ENCODE measurements at regions not wholly inside any gene's neighbourhood (a gene's known extent, or its start where the extent isn't known, plus 50 kb on each side); places are given as distances from the start of the nearest gene placed in this dataset.

GRCh38 chr12:103172447-103173112 lies 215.1 kb downstream of the ASCL1 start:
- H3K4me3 Mint-ChIP-seq (ENCODE audit: low read depth), result no peak overlapping the region
- peaks cover 37% of the 10 kb centered on the region for H3K27me3 Mint-ChIP-seq
- DNase-seq (ENCODE audit: low spot score, unreplicated experiment), result no peak
- H3K27ac Mint-ChIP-seq, result no peak overlapping the region
- H3K9me3 Mint-ChIP-seq (ENCODE audit: low read depth), result no peaks in the 10 kb centered on the region
- no peak for TF ChIP-seq CTCF (IDR thresholded peaks at IDR 0.05; ENCODE audit: unreplicated experiment)
- H3K4me1 Mint-ChIP-seq (ENCODE audit: low read depth), result peaks cover 5% of the 10 kb centered on the region
- H3K36me3 Mint-ChIP-seq (ENCODE audit: insufficient read depth), result no peaks in the 10 kb centered on the region

GRCh38 chr12:103175625-103176024 lies 218.2 kb downstream of the ASCL1 start:
- no peaks in the 10 kb centered on the region for H3K36me3 Mint-ChIP-seq (ENCODE audit: insufficient read depth)
- TF ChIP-seq CTCF (IDR thresholded peaks at IDR 0.05; ENCODE audit: unreplicated experiment), result no peak
- H3K27ac Mint-ChIP-seq, result no peak overlapping the region
- H3K9me3 Mint-ChIP-seq (ENCODE audit: low read depth), result no peaks in the 10 kb centered on the region
- no peak overlapping the region for H3K4me3 Mint-ChIP-seq (ENCODE audit: low read depth)
- H3K27me3 Mint-ChIP-seq, result peaks cover 47% of the 10 kb centered on the region
- peaks cover 5% of the 10 kb centered on the region for H3K4me1 Mint-ChIP-seq (ENCODE audit: low read depth)
- no peak for DNase-seq (ENCODE audit: low spot score, unreplicated experiment)

- no peaks in the 10 kb centered on the region for H3K9me3 Mint-ChIP-seq (ENCODE audit: low read depth)
- no peak for DNase-seq (ENCODE audit: low spot score, unreplicated experiment)
- H3K36me3 Mint-ChIP-seq (ENCODE audit: insufficient read depth), result no peaks in the 10 kb centered on the region
- H3K27me3 Mint-ChIP-seq, result peaks cover 37% of the 10 kb centered on the region
- H3K27ac Mint-ChIP-seq, result no peak overlapping the region
- H3K4me3 Mint-ChIP-seq (ENCODE audit: low read depth), result no peak overlapping the region
- H3K4me1 Mint-ChIP-seq (ENCODE audit: low read depth), result peaks cover 3% of the 10 kb centered on the region
- no peak for TF ChIP-seq CTCF (IDR thresholded peaks at IDR 0.05; ENCODE audit: unreplicated experiment)
Observed at GRCh38 chr12:103177639-103178255, 220.3 kb downstream of the ASCL1 start.

GRCh38 chr12:103178366-103179080 lies 221.0 kb downstream of the ASCL1 start:
- H3K27me3 Mint-ChIP-seq, result peaks cover 36% of the 10 kb centered on the region
- DNase-seq (ENCODE audit: low spot score, unreplicated experiment), result no peak
- H3K27ac Mint-ChIP-seq, result no peak overlapping the region
- no peak overlapping the region for H3K4me3 Mint-ChIP-seq (ENCODE audit: low read depth)
- no peak for TF ChIP-seq CTCF (IDR thresholded peaks at IDR 0.05; ENCODE audit: unreplicated experiment)
- H3K36me3 Mint-ChIP-seq (ENCODE audit: insufficient read depth), result no peaks in the 10 kb centered on the region
- H3K9me3 Mint-ChIP-seq (ENCODE audit: low read depth), result no peaks in the 10 kb centered on the region
- peaks cover 1% of the 10 kb centered on the region for H3K4me1 Mint-ChIP-seq (ENCODE audit: low read depth)

- no peak for TF ChIP-seq CTCF (IDR thresholded peaks at IDR 0.05; ENCODE audit: unreplicated experiment)
- DNase-seq (ENCODE audit: low spot score, unreplicated experiment), result no peak
- Mint-ChIP-seq H3K27me3 (peaks cover 30% of the 10 kb centered on the region), H3K27ac (no peak overlapping the region), H3K4me3 (ENCODE audit: low read depth) (no peak overlapping the region), H3K9me3 (ENCODE audit: low read depth) (no peaks in the 10 kb centered on the region), H3K4me1 (ENCODE audit: low read depth) (no peaks in the 10 kb centered on the region), H3K36me3 (ENCODE audit: insufficient read depth) (no peaks in the 10 kb centered on the region)
Observed at GRCh38 chr12:103181366-103182152, 224.1 kb downstream of the ASCL1 start.
